ENCODE measurements at regions not wholly inside any gene's neighbourhood (a gene's known extent, or its start where the extent isn't known, plus 50 kb on each side); places are given as distances from the start of the nearest gene placed in this dataset.
A peak's percentile ranks its signal among the peaks of the same experiment; 100 is the strongest.

GRCh38 chr10:94102436-94102835 lies 108.7 kb downstream of the PLCE1 start:
- peaks cover 0 to 49% of the 10 kb centered on the region in 2 donors for H3K4me1 ChIP-seq
- no peaks in the 10 kb centered on the region for H3K27me3 ChIP-seq
- no peak for DNase-seq (ENCODE audit: low spot score in 2 of 2)

GRCh38 chr10:94103192-94103591 lies 109.5 kb downstream of the PLCE1 start:
- DNase-seq (ENCODE audit: low spot score in 2 of 2): no peak
- Histone ChIP-seq H3K27ac (no peak overlapping the region), H3K27me3 (no peaks in the 10 kb centered on the region), H3K4me1 (peaks cover 0 to 46% of the 10 kb centered on the region in 2 donors), H3K36me3 (no peaks in the 10 kb centered on the region), H3K9me3 (no peaks in the 10 kb centered on the region), H3K4me3 (no peak overlapping the region)
- TF ChIP-seq, protein P1, sequence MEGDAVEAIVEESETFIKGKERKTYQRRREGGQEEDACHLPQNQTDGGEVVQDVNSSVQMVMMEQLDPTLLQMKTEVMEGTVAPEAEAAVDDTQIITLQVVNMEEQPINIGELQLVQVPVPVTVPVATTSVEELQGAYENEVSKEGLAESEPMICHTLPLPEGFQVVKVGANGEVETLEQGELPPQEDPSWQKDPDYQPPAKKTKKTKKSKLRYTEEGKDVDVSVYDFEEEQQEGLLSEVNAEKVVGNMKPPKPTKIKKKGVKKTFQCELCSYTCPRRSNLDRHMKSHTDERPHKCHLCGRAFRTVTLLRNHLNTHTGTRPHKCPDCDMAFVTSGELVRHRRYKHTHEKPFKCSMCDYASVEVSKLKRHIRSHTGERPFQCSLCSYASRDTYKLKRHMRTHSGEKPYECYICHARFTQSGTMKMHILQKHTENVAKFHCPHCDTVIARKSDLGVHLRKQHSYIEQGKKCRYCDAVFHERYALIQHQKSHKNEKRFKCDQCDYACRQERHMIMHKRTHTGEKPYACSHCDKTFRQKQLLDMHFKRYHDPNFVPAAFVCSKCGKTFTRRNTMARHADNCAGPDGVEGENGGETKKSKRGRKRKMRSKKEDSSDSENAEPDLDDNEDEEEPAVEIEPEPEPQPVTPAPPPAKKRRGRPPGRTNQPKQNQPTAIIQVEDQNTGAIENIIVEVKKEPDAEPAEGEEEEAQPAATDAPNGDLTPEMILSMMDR (IDR thresholded peaks at IDR 0.05): no peak
- intact Hi-C loops (cut with DNase I): no loop called here

More at GRCh38 chr10:94102436-94102835, 108.7 kb downstream of the PLCE1 start:
- H3K9me3 ChIP-seq: no peaks in the 10 kb centered on the region
- peak overlapping the region in 1 of 2 donors; percentile 54 for H3K27ac ChIP-seq
- no peaks in the 10 kb centered on the region for H3K36me3 ChIP-seq
- intact Hi-C loops (cut with DNase I): no loop called here
- TF ChIP-seq, protein P1 (IDR thresholded peaks at IDR 0.05): no peak
- no peak overlapping the region for H3K4me3 ChIP-seq

- no peak for DNase-seq (ENCODE audit: low spot score in 2 of 2)
- Histone ChIP-seq H3K36me3 (no peaks in the 10 kb centered on the region), H3K9me3 (no peaks in the 10 kb centered on the region), H3K27ac (no peak overlapping the region), H3K27me3 (no peaks in the 10 kb centered on the region), H3K4me1 (peaks cover 0 to 48% of the 10 kb centered on the region in 2 donors), H3K4me3 (no peak overlapping the region)
- TF ChIP-seq, protein P1 (IDR thresholded peaks at IDR 0.05): no peak
- intact Hi-C loops (cut with DNase I): no loop called here
Observed at GRCh38 chr10:94103801-94104221, 110.1 kb downstream of the PLCE1 start.

DNA sequence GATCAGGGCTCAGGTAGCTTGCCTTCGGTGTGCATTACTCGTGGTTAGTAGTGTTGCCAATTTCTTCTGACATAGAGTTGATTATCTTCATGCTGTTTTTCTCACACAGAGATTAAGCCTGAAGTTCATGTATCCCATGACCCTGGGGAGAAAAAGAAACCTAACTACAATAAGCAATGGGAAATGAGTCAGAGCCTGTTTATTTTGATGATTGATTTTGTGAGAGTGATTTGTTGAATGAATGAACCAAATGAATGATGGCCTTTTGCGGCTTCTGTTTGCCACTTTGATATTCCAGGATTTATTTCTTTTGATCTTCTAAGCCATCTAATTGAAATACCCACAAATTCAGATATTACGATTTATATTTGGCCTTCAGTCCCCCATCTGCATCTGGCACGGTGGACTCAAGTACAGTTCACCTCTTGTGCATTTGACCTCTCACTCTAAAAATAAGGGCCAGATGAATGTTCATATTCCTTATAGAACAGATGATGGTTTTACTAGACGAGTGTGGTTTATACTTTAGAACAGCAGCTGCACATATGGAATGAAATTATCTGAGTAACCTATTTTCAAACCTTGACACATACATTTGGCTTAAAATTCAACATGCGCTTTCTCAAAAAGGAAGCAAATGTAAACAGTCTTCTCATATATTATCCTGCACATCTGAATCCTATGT lies 110.7 kb downstream of the PLCE1 start:
- no peaks in the 10 kb centered on the region for H3K36me3 ChIP-seq
- H3K4me1 ChIP-seq: peaks cover 0 to 45% of the 10 kb centered on the region in 2 donors
- H3K27ac ChIP-seq: no peak overlapping the region
- intact Hi-C loops (cut with DNase I): no loop called here
- TF ChIP-seq, protein P1 (IDR thresholded peaks at IDR 0.05): no peak
- H3K9me3 ChIP-seq: no peaks in the 10 kb centered on the region
- H3K4me3 ChIP-seq: no peak overlapping the region
- H3K27me3 ChIP-seq: no peaks in the 10 kb centered on the region
- DNase-seq (ENCODE audit: low spot score in 2 of 2): no peak

- H3K9me3 ChIP-seq: no peaks in the 10 kb centered on the region
- no peak for DNase-seq (ENCODE audit: low spot score in 2 of 2)
- intact Hi-C loops (cut with DNase I): no loop called here
- no peaks in the 10 kb centered on the region for H3K27me3 ChIP-seq
- H3K36me3 ChIP-seq: no peaks in the 10 kb centered on the region
- TF ChIP-seq, protein P1 (IDR thresholded peaks at IDR 0.05): no peak
- H3K4me3 ChIP-seq: no peak overlapping the region
- H3K4me1 ChIP-seq: peaks cover 0 to 44% of the 10 kb centered on the region in 2 donors
- no peak overlapping the region for H3K27ac ChIP-seq
Observed at GRCh38 chr10:94105226-94105625, 111.5 kb downstream of the PLCE1 start.

All from ascending aorta (tissue), 2 donors.